ENCODE measurements at regions not wholly inside any gene's neighbourhood (a gene's known extent, or its start where the extent isn't known, plus 50 kb on each side); places are given as distances from the start of the nearest gene placed in this dataset.

- no peaks in the 10 kb centered on the region for H4K20me1 ChIP-seq (ENCODE audit: insufficient read depth)
- H3K4me2 ChIP-seq (ENCODE audit: low read length) = no peak overlapping the region
- H3K9me3 ChIP-seq (ENCODE audit: low read length) = no peaks in the 10 kb centered on the region
- H3K36me3 ChIP-seq (ENCODE audit: insufficient read depth, low read length) = no peaks in the 10 kb centered on the region
- TF ChIP-seq EP300 (conservative IDR thresholded peaks at IDR 0.05; ENCODE audit: poor library complexity, severe bottlenecking) = no peak
- no peak for TF ChIP-seq TAF1 (IDR thresholded peaks at IDR 0.05; ENCODE audit: low read depth)
- no peak for TF ChIP-seq POLR2AphosphoS5 (IDR thresholded peaks at IDR 0.05)
- no peak overlapping the region for H3K9ac ChIP-seq (ENCODE audit: low read length)
- no peaks in the 10 kb centered on the region for H3K9me2 ChIP-seq (ENCODE audit: insufficient read depth, low read length)
- H2AFZ ChIP-seq (ENCODE audit: low read depth, low read length) = no peak overlapping the region
- no peaks in the 10 kb centered on the region for H3K27me3 ChIP-seq (ENCODE audit: insufficient read depth, low read depth, low read length)
- no peak overlapping the region for H3K27ac ChIP-seq (ENCODE audit: low read length)
- no peak overlapping the region for H3K4me3 ChIP-seq (ENCODE audit: low read length)
- no peaks in the 10 kb centered on the region for H3K79me2 ChIP-seq (replicated peaks; ENCODE audit: insufficient read depth, low read length)
- no peaks in the 10 kb centered on the region for H3F3A ChIP-seq (ENCODE audit: insufficient read depth, low read length, poor library complexity, severe bottlenecking)
Observed at GRCh38 chrX:39324233-39324930, 523.1 kb downstream of the MID1IP1 start.

- no peak overlapping the region for H3K4me3 ChIP-seq (ENCODE audit: low read length)
- no peak overlapping the region for H3K27ac ChIP-seq (ENCODE audit: low read length)
- H4K20me1 ChIP-seq (ENCODE audit: insufficient read depth) = no peaks in the 10 kb centered on the region
- H2AFZ ChIP-seq (ENCODE audit: low read depth, low read length) = no peak overlapping the region
- H3F3A ChIP-seq (ENCODE audit: insufficient read depth, low read length, poor library complexity, severe bottlenecking) = no peaks in the 10 kb centered on the region
- no peaks in the 10 kb centered on the region for H3K9me2 ChIP-seq (ENCODE audit: insufficient read depth, low read length)
- TF ChIP-seq EZH2 (IDR thresholded peaks at IDR 0.05; ENCODE audit: borderline replicate concordance, insufficient read depth, low read length, poor library complexity, severe bottlenecking) (no peak), CTCF (IDR thresholded peaks at IDR 0.05; ENCODE audit: poor library complexity, severe bottlenecking) (no peak), TAF1 (IDR thresholded peaks at IDR 0.05; ENCODE audit: low read depth) (no peak), EP300 (conservative IDR thresholded peaks at IDR 0.05; ENCODE audit: poor library complexity, severe bottlenecking) (no peak), RAD21 (conservative IDR thresholded peaks at IDR 0.05) (no peak), SMC3 (conservative IDR thresholded peaks at IDR 0.05; ENCODE audit: poor library complexity) (no peak), POLR2AphosphoS5 (IDR thresholded peaks at IDR 0.05) (no peak), MXI1 (conservative IDR thresholded peaks at IDR 0.05; ENCODE audit: poor library complexity, severe bottlenecking) (no peak), REST (IDR thresholded peaks at IDR 0.05; ENCODE audit: borderline replicate concordance) (no peak)
- H3K9ac ChIP-seq (ENCODE audit: low read length) = no peak overlapping the region
- H3K36me3 ChIP-seq (ENCODE audit: insufficient read depth, low read length) = no peaks in the 10 kb centered on the region
- H3K9me3 ChIP-seq (ENCODE audit: low read length) = no peaks in the 10 kb centered on the region
- H3K4me2 ChIP-seq (ENCODE audit: low read length) = no peak overlapping the region
- H3K27me3 ChIP-seq (ENCODE audit: insufficient read depth, low read depth, low read length) = no peaks in the 10 kb centered on the region
- no peaks in the 10 kb centered on the region for H3K79me2 ChIP-seq (replicated peaks; ENCODE audit: insufficient read depth, low read length)
Observed at GRCh38 chrX:39327255-39327654, 526.0 kb downstream of the MID1IP1 start.
